H9 (cell line): ENCODE measurements at regions not wholly inside any gene's neighbourhood (a gene's known extent, or its start where the extent isn't known, plus 50 kb on each side); places are given as distances from the start of the nearest gene placed in this dataset.

Source experiments
- DNase-seq: peaks from one replicate; pipeline ENCODE4 v3.0.0-alpha.2; 2017
- H2AFZ ChIP-seq: one replicate; pipeline ENCODE4 v1.6.1; 2013; ENCODE audit warnings: mild to moderate bottlenecking, low read length, control low read depth, moderate library complexity
- H2AK5ac ChIP-seq: 2 replicates; pipeline ENCODE4 v1.6.1; 2013; ENCODE audit warnings: low read length, control low read depth, mixed read lengths; ENCODE audit not compliant: insufficient read length
- H2BK120ac ChIP-seq: one replicate; pipeline ENCODE4 v1.6.1; 2013; ENCODE audit warnings: low read depth, mild to moderate bottlenecking, low read length, control low read depth, inconsistent platforms; ENCODE audit not compliant: poor library complexity, severe bottlenecking
- H2BK12ac ChIP-seq: 2 replicates; pipeline ENCODE4 v1.6.1; 2013; ENCODE audit warnings: low read length, control low read depth, mixed read lengths, low read depth; ENCODE audit not compliant: insufficient read length
- H2BK15ac ChIP-seq: 2 replicates; pipeline ENCODE4 v1.6.1; 2013; ENCODE audit warnings: low read depth, low read length, control low read depth
- H2BK20ac ChIP-seq: one replicate; pipeline ENCODE4 v1.6.1; 2013; ENCODE audit warnings: low read depth, mild to moderate bottlenecking, low read length, control low read depth, inconsistent platforms; ENCODE audit not compliant: poor library complexity, severe bottlenecking
- H2BK5ac ChIP-seq: 2 replicates; pipeline ENCODE4 v1.6.1; 2013; ENCODE audit warnings: low read length, control low read depth, mixed read lengths; ENCODE audit not compliant: insufficient read length
- H3K14ac ChIP-seq: 2 replicates; pipeline ENCODE4 v1.6.1; 2013; ENCODE audit warnings: low read length, control low read depth; ENCODE audit not compliant: insufficient read depth
- H3K18ac ChIP-seq: 2 replicates; pipeline ENCODE4 v1.6.1; 2013; ENCODE audit warnings: low read depth, mild to moderate bottlenecking, mixed read lengths, low read length, control low read depth; ENCODE audit not compliant: insufficient read length
- H3K23ac ChIP-seq: 2 replicates; pipeline ENCODE4 v1.6.1; 2013; ENCODE audit warnings: low read length, control low read depth, mixed read lengths, low read depth; ENCODE audit not compliant: insufficient read length
- H3K23me2 ChIP-seq: 2 replicates; pipeline ENCODE4 v1.6.1; 2013; ENCODE audit warnings: low read depth, mild to moderate bottlenecking, mixed read lengths, low read length, control low read depth; ENCODE audit not compliant: insufficient read length, poor library complexity, severe bottlenecking
- H3K27ac ChIP-seq: 2 replicates; pipeline ENCODE4 v1.5.1; 2013; ENCODE audit warnings: low read length, control low read depth, mixed read lengths, low read depth; ENCODE audit not compliant: insufficient read length
- H3K27me3 ChIP-seq: 2 replicates; pipeline ENCODE4 v1.6.1; 2013; ENCODE audit warnings: low read length, control low read depth, inconsistent platforms; ENCODE audit not compliant: insufficient read depth
- H3K4ac ChIP-seq: 2 replicates; pipeline ENCODE4 v1.6.1; 2013; ENCODE audit warnings: low read depth, mild to moderate bottlenecking, control low read depth, inconsistent platforms, low read length, moderate library complexity
- H3K4me1 ChIP-seq: 2 replicates; pipeline ENCODE4 v1.6.1; 2013; ENCODE audit warnings: low read length, control low read depth, inconsistent platforms; ENCODE audit not compliant: insufficient read depth
- H3K4me2 ChIP-seq: 2 replicates; pipeline ENCODE4 v1.6.1; 2013; ENCODE audit warnings: low read length, control low read depth, mixed read lengths; ENCODE audit not compliant: insufficient read length, insufficient read depth
- H3K56ac ChIP-seq: 2 replicates; pipeline ENCODE4 v1.6.1; 2013; ENCODE audit warnings: low read depth, mild to moderate bottlenecking, mixed read lengths, low read length, control low read depth; ENCODE audit not compliant: insufficient read length
- H3K79me1 ChIP-seq: 2 replicates; pipeline ENCODE4 v1.6.1; 2013; ENCODE audit warnings: low read depth, mild to moderate bottlenecking, moderate library complexity, low read length, control low read depth, inconsistent platforms; ENCODE audit not compliant: insufficient read depth, poor library complexity, severe bottlenecking
- H3K79me2 ChIP-seq: 2 replicates; pipeline ENCODE4 v1.6.1; 2013; ENCODE audit warnings: low read length, control low read depth, inconsistent platforms; ENCODE audit not compliant: insufficient read depth
- H3K9ac ChIP-seq: 2 replicates; pipeline ENCODE4 v1.6.1; 2013; ENCODE audit warnings: low read length, control low read depth, mixed read lengths; ENCODE audit not compliant: insufficient read length; ENCODE audit errors: extremely low read depth
- H3K9me3 ChIP-seq: one replicate; pipeline ENCODE4 v1.6.1; 2013; ENCODE audit warnings: low read depth, low read length, inconsistent platforms; ENCODE audit not compliant: control insufficient read depth
- H3T11ph ChIP-seq: one replicate; pipeline ENCODE4 v1.6.1; 2013; ENCODE audit warnings: mild to moderate bottlenecking, low read length, control low read depth, inconsistent platforms
- H4K20me1 ChIP-seq: one replicate; pipeline ENCODE4 v1.6.1; 2013; ENCODE audit not compliant: control insufficient read depth, insufficient read length, insufficient read depth
- H4K5ac ChIP-seq: 2 replicates; pipeline ENCODE4 v1.6.1; 2013; ENCODE audit warnings: low read depth, mild to moderate bottlenecking, mixed read lengths, low read length, control low read depth; ENCODE audit not compliant: insufficient read length
- H4K8ac ChIP-seq: replicated peaks from 2 replicates; pipeline ENCODE4 v1.6.1; 2013; ENCODE audit warnings: low read length, control low read depth, mixed read lengths, low read depth; ENCODE audit not compliant: insufficient read length
- H4K91ac ChIP-seq: 2 replicates; pipeline ENCODE4 v1.6.1; 2013; ENCODE audit warnings: low read depth, mild to moderate bottlenecking, moderate library complexity, mixed read lengths, low read length, control low read depth; ENCODE audit not compliant: insufficient read length
- H3K27ac Mint-ChIP-seq, 3 experiments: 2 replicates in 2 of 3; 3 replicates in 1 of 3; pipeline ENCODE4 v1.8.0; 2020 to 2021; ENCODE audit warnings: mixed read lengths in 3 of 3, mild to moderate bottlenecking in 1 of 3, moderate library complexity in 1 of 3
- H3K27me3 Mint-ChIP-seq: 2 replicates; pipeline ENCODE4 v1.8.0; 2021; ENCODE audit warnings: low read depth, mild to moderate bottlenecking, moderate library complexity, mixed read lengths
- H3K36me3 Mint-ChIP-seq, 3 experiments: 2 replicates in 2 of 3; 3 replicates in 1 of 3; pipeline ENCODE4 v1.8.0; 2020 to 2021; ENCODE audit warnings: low read depth in 3 of 3, mixed read lengths in 3 of 3; ENCODE audit not compliant: insufficient read depth in 1 of 3
- H3K4me1 Mint-ChIP-seq, 2 experiments: 2 replicates each; pipeline ENCODE4 v1.8.0; 2020; ENCODE audit warnings: mixed read lengths in 2 of 2
- H3K4me3 Mint-ChIP-seq, 2 experiments: 2 replicates in 1 of 2; 3 replicates in 1 of 2; pipeline ENCODE4 v1.8.0; 2020 to 2021; ENCODE audit warnings: mild to moderate bottlenecking in 2 of 2, mixed read lengths in 2 of 2, moderate library complexity in 1 of 2
- H3K9me3 Mint-ChIP-seq, 2 experiments: 2 replicates in 1 of 2; 3 replicates in 1 of 2; pipeline ENCODE4 v1.8.0; 2020; ENCODE audit warnings: mild to moderate bottlenecking in 2 of 2, mixed read lengths in 2 of 2, moderate library complexity in 1 of 2
- CTCF ChIP-seq: fragments of 200-600 bp; sonication (generic); conservative IDR thresholded peaks from 3 replicates; pipeline ENCODE4 v1.8.0; 2021; ENCODE audit warnings: antibody characterized with exemption, mild to moderate bottlenecking
- WGBS: extraction: QIAGEN DNeasy Blood & Tissue Kit; methylation state at CpG from one replicate; pipeline ENCODE4 v1.1.7; 2013; ENCODE audit warnings: missing lambda C conversion rate, low lambda C conversion rate, mixed read lengths; ENCODE audit not compliant: insufficient read length; ENCODE audit errors: extremely low coverage; 5-methylcytosine and 5-hydroxymethylcytosine counted together

DNA sequence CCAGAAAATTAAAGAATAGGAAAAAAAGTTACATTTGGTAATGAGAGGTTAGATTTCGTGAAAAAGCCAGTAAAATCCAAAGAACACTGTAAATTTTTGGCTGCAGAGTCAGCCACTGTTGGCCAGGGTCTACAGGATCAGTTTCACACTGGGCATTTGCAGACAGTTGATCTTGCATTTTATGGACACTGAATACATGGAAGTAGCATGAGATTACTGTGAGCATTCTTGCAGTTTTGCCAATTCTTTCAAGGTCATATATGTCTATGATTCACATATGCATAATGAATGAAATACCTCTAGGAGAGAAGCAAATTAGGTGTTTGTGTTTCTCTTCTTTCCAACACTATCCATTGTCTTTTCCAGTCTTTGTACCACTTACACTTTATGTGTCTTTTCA lies 200.8 kb upstream of the DPYD start:
- H3K27ac ChIP-seq = no peak overlapping the region
- no peaks in the 10 kb centered on the region for H3K4me1 Mint-ChIP-seq
- no peaks in the 10 kb centered on the region for H3K27me3 Mint-ChIP-seq

More for the DNA sequence above, 200.8 kb upstream of the DPYD start:
- Histone ChIP-seq H3K79me1 (no peaks in the 10 kb centered on the region), H2BK20ac (no peak overlapping the region), H2BK5ac (no peak overlapping the region), H3K4me1 (no peaks in the 10 kb centered on the region), H3K18ac (no peak overlapping the region), H3K9me3 (no peaks in the 10 kb centered on the region), H2BK12ac (no peak overlapping the region), H3T11ph (no peak overlapping the region), H2AK5ac (no peak overlapping the region), H4K20me1 (no peaks in the 10 kb centered on the region), H2BK15ac (no peak overlapping the region), H3K79me2 (no peaks in the 10 kb centered on the region), H3K23me2 (no peaks in the 10 kb centered on the region), H3K27me3 (no peaks in the 10 kb centered on the region), H3K23ac (no peak overlapping the region), H3K56ac (no peak overlapping the region), H3K4me2 (no peak overlapping the region), H2BK120ac (no peak overlapping the region), H4K91ac (no peak overlapping the region), H3K9ac (no peak overlapping the region), H4K8ac (no peak overlapping the region), H4K5ac (no peak overlapping the region), H3K4ac (no peak overlapping the region), H3K14ac (no peak overlapping the region), H2AFZ (no peak overlapping the region)
- Mint-ChIP-seq H3K36me3 (no peaks in the 10 kb centered on the region), H3K9me3 (no peaks in the 10 kb centered on the region), H3K27ac (no peak overlapping the region), H3K4me3 (no peak overlapping the region)
- no peak for DNase-seq
- TF ChIP-seq CTCF = no peak
- no CpG with 5 or more reads among the region's 1 CpG for WGBS
